SJSA1 (cell line): ENCODE measurements at regions not wholly inside any gene's neighbourhood (a gene's known extent, or its start where the extent isn't known, plus 50 kb on each side); places are given as distances from the start of the nearest gene placed in this dataset.

Source experiments
- DNase-seq, 2 experiments: peaks; one replicate each; pipeline ENCODE4 v3.0.0-alpha.2; 2015 to 2020; ENCODE audit warnings: low spot score in 2 of 2, low read depth in 1 of 2
- H3K27ac ChIP-seq: fragments of 250-450 bp; sonication (Bioruptor Pico); 2 replicates; pipeline ENCODE4 v1.5.1; 2020; ENCODE audit warnings: mild to moderate bottlenecking, moderate library complexity
- H3K27me3 ChIP-seq: fragments of 250-450 bp; sonication (Bioruptor Pico); replicated peaks from 2 replicates; pipeline ENCODE4 v1.5.1; 2020; ENCODE audit warnings: mild to moderate bottlenecking, moderate library complexity
- H3K36me3 ChIP-seq: fragments of 250-450 bp; sonication (Bioruptor Pico); 2 replicates; pipeline ENCODE4 v1.5.1; 2020; ENCODE audit warnings: mild to moderate bottlenecking
- H3K4me1 ChIP-seq: fragments of 250-450 bp; sonication (Bioruptor Pico); replicated peaks from 2 replicates; pipeline ENCODE4 v1.6.1; 2021; ENCODE audit warnings: mild to moderate bottlenecking
- H3K4me3 ChIP-seq: fragments of 250-450 bp; sonication (Bioruptor Pico); 2 replicates; pipeline ENCODE4 v1.5.1; 2020; ENCODE audit warnings: mild to moderate bottlenecking
- H3K9me3 ChIP-seq: fragments of 250-450 bp; sonication (Bioruptor Pico); replicated peaks from 2 replicates; pipeline ENCODE4 v1.5.1; 2020; ENCODE audit warnings: mild to moderate bottlenecking

GRCh38 chr10:21260066-21260465 lies 265.4 kb downstream of the SKIDA1 start:
- H3K4me1 ChIP-seq, result peaks cover under 1% of the 10 kb centered on the region
- H3K27ac ChIP-seq, result no peak overlapping the region
- no peaks in the 10 kb centered on the region for H3K27me3 ChIP-seq
- H3K4me3 ChIP-seq, result no peak overlapping the region
- H3K9me3 ChIP-seq, result no peaks in the 10 kb centered on the region
- no peaks in the 10 kb centered on the region for H3K36me3 ChIP-seq
- DNase-seq, result no peak

DNA sequence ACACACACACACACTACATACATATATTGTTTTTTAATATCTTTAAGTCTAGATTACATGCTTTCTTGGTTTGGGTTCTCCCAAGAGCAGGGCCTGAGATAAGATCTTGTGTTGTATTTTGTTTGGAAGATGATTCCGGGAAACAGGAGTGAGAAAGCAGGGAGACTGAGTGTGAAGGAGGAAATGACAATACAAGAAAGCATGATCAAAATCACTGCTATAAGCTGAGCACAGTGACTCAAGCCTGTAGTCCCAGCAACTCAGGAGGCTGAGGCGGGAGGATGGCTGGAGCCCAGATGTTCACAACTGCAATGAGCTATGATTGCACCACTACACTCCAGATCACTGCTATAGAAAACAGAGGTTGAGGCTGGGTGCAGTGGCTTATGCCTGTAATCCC lies 267.6 kb downstream of the SKIDA1 start:
- no peaks in the 10 kb centered on the region for H3K36me3 ChIP-seq
- H3K4me3 ChIP-seq, result no peak overlapping the region
- H3K9me3 ChIP-seq, result no peaks in the 10 kb centered on the region
- no peak for DNase-seq
- H3K27ac ChIP-seq, result no peak overlapping the region
- H3K4me1 ChIP-seq, result no peaks in the 10 kb centered on the region
- H3K27me3 ChIP-seq, result no peaks in the 10 kb centered on the region

DNA sequence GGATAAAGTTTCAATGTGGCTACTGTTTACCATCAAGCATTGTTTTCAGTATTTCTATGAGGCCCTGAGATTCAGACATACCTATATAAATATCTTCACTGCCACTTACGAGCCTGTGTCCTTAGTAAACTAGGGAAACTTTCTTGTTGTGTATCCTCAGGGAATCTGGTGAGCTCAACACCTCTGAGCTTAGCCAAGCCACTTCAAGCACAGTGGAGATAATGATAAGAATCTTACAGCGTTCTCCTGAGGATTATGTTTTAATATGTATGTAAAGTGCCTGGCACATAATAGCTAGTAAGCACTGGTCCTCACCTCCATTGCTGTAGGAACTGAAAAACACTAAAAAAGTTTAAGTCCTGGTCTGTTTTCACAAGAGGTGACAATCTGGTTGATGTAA lies 268.3 kb downstream of the SKIDA1 start:
- Histone ChIP-seq H3K27me3 (no peaks in the 10 kb centered on the region), H3K36me3 (no peaks in the 10 kb centered on the region), H3K4me1 (no peaks in the 10 kb centered on the region), H3K9me3 (no peaks in the 10 kb centered on the region), H3K4me3 (no peak overlapping the region), H3K27ac (no peak overlapping the region)
- DNase-seq, result no peak

DNA sequence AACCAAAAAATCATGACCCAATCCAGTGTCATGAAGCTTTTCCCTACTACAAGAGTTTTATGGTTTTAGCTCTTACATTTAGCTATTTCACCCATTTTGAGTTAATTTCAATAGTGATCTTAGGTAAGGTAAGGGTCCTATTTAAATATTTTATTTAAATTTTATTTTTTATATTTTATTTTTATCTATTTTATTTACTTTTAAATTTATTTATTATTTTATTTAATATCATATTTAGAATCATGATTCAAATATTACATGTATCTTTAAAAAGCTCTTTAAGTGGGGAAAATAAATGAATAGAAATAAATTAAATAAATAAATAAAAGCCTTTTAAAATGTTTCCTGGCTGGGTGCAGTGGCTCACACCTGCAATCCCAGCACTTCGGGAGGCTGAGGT lies 276.0 kb downstream of the SKIDA1 start:
- H3K4me3 ChIP-seq, result no peak overlapping the region
- no peaks in the 10 kb centered on the region for H3K4me1 ChIP-seq
- no peaks in the 10 kb centered on the region for H3K27me3 ChIP-seq
- no peaks in the 10 kb centered on the region for H3K36me3 ChIP-seq
- no peak overlapping the region for H3K27ac ChIP-seq
- no peak for DNase-seq
- no peaks in the 10 kb centered on the region for H3K9me3 ChIP-seq

DNA sequence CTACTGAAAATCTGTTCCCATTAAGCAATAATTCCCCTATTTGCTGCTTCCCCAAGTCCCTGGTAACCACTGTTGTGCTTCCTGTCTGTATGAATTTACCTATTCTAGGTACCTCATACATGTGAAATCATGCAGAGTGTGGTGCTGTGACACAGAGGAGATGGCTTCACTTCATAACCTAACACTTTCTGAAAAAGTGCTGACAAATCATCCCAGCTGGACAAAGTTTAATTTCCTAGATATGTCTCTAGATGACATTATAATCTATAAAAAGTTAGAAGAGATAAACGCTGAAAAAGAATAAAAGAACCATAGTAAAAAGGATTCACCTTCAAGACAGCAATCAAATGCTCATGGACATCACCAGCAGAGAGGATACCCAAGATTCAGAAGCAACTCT lies 277.9 kb downstream of the SKIDA1 start:
- H3K27me3 ChIP-seq, result no peaks in the 10 kb centered on the region
- H3K36me3 ChIP-seq, result no peaks in the 10 kb centered on the region
- DNase-seq, result no peak
- no peaks in the 10 kb centered on the region for H3K4me1 ChIP-seq
- no peak overlapping the region for H3K4me3 ChIP-seq
- no peak overlapping the region for H3K27ac ChIP-seq
- no peaks in the 10 kb centered on the region for H3K9me3 ChIP-seq

DNA sequence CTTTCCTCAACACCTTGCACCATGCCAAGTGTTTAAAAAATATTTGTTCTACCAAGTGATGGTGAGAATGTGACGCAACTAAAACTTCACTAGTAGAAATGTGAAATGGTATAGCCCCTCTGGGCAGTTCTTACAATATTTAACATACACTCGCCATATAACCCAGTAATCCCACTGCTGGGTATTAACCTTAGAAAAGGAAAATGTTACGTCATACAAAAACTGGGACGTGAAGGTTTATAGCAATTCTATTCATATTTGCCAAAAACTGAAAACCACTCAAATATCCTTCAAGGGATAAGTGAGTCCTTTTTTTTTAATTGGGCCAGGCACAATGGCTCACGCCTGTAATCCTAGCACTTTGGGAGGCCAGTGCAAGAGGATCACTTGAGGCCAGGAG lies 279.3 kb downstream of the SKIDA1 start:
- no peaks in the 10 kb centered on the region for H3K27me3 ChIP-seq
- H3K4me1 ChIP-seq, result no peaks in the 10 kb centered on the region
- H3K36me3 ChIP-seq, result no peaks in the 10 kb centered on the region
- no peaks in the 10 kb centered on the region for H3K9me3 ChIP-seq
- DNase-seq, result no peak
- H3K27ac ChIP-seq, result no peak overlapping the region
- H3K4me3 ChIP-seq, result no peak overlapping the region

DNA sequence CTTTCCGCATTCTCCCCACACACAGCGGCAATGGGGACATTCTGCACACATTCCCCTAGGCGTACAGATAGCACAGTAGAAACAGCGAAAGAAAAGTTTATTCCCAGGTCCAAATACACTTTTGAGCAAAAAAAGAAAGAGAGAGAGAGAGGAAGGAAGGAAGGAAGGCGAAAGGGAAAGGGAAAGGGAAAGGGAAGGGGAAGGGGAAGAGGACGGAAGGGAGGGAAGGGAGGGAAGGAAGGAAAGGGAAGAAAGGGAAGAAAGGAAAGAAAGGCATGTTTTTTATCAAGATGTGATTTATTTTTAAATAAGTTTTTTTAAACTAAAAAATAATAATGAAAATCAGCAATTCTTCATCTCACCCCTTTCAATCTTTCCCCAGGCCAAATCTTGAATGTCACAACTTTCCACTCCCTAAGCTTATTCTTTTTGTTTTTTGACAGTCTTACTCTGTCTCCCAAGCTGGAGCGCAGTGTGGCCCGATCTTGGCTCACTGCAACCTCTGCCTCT lies 281.7 kb downstream of the SKIDA1 start:
- no peaks in the 10 kb centered on the region for H3K9me3 ChIP-seq

GRCh38 chr10:21242915-21243314 lies 282.6 kb downstream of the SKIDA1 start:
- Histone ChIP-seq H3K4me1 (no peaks in the 10 kb centered on the region), H3K4me3 (no peak overlapping the region), H3K9me3 (no peaks in the 10 kb centered on the region), H3K36me3 (no peaks in the 10 kb centered on the region), H3K27me3 (no peaks in the 10 kb centered on the region; the same call in 1 of the 2 replicates), H3K27ac (no peak overlapping the region)
- DNase-seq, result no peak

More for the DNA sequence above, 281.7 kb downstream of the SKIDA1 start:
- Histone ChIP-seq H3K27ac (no peak overlapping the region), H3K36me3 (no peaks in the 10 kb centered on the region), H3K4me1 (no peaks in the 10 kb centered on the region), H3K4me3 (no peak overlapping the region), H3K27me3 (no peaks in the 10 kb centered on the region; the same call in 1 of the 2 replicates)
- DNase-seq, result no peak

- DNase-seq, result no peak
- Histone ChIP-seq H3K27ac (no peak overlapping the region), H3K4me3 (no peak overlapping the region), H3K9me3 (no peaks in the 10 kb centered on the region), H3K4me1 (no peaks in the 10 kb centered on the region), H3K36me3 (no peaks in the 10 kb centered on the region), H3K27me3 (no peaks in the 10 kb centered on the region; the same call in 1 of the 2 replicates)
These were observed 286.8 kb downstream of the SKIDA1 start for GRCh38 chr10:21238717-21239116.

DNA sequence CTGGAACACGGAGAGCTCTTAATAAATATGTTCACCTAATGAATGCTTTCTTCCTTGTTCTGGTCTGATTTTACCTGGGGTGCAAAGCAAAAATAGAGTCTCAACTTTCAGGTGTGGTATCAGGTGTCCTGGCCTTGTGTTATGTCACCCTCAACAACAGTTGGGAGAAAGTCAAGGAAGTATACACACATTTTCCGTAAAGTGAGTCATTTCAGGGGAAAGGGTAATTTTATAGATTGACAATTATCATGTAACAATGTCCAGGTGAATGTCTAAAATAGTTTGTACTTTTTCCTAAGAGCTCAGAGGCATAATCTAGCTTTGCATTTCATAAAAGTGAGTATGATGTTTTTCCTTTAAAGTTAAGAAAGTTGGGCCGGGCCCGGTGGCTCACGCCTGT lies 287.4 kb downstream of the SKIDA1 start:
- Histone ChIP-seq H3K36me3 (no peaks in the 10 kb centered on the region), H3K4me3 (no peak overlapping the region), H3K27me3 (no peaks in the 10 kb centered on the region; the same call in 1 of the 2 replicates), H3K9me3 (no peaks in the 10 kb centered on the region), H3K27ac (no peak overlapping the region), H3K4me1 (no peaks in the 10 kb centered on the region)
- DNase-seq, result no peak

- H3K9me3 ChIP-seq, result peaks cover 5% of the 10 kb centered on the region; the same call in 1 of the 2 replicates
- H3K4me1 ChIP-seq, result no peaks in the 10 kb centered on the region
- H3K27me3 ChIP-seq, result no peaks in the 10 kb centered on the region
- DNase-seq, result peak in 1 of 2 experiments; percentile 18
- no peak overlapping the region for H3K27ac ChIP-seq
- H3K4me3 ChIP-seq, result no peak overlapping the region
- no peaks in the 10 kb centered on the region for H3K36me3 ChIP-seq
These were observed 290.7 kb downstream of the SKIDA1 start for GRCh38 chr10:21234761-21235160.

DNA sequence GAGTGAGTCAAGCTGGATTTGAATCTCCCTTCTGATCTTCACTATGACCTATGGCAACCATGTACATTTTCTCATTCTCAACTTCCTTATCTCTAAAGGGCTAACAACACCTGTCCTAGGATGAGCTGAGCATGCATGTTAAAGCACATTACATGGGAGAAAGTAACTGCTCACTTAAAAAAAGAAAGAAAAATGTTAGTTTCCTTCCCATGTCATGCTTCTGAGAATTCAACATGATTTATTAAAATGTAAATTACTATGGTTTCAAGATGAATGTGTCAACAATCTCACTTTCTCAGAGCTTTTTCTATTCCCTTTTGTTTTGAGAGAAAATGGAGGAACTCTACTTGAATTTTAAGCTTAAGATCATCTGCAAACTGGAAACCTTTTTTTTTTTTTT lies 295.3 kb downstream of the SKIDA1 start:
- DNase-seq, result no peak
- Histone ChIP-seq H3K9me3 (peaks cover 5% of the 10 kb centered on the region; the same call in 1 of the 2 replicates), H3K4me1 (no peaks in the 10 kb centered on the region), H3K27me3 (no peaks in the 10 kb centered on the region), H3K4me3 (no peak overlapping the region), H3K36me3 (no peaks in the 10 kb centered on the region), H3K27ac (no peak overlapping the region)

- no peaks in the 10 kb centered on the region for H3K27me3 ChIP-seq
- no peaks in the 10 kb centered on the region for H3K36me3 ChIP-seq
- H3K27ac ChIP-seq, result no peak overlapping the region
- no peaks in the 10 kb centered on the region for H3K9me3 ChIP-seq
- no peak overlapping the region for H3K4me3 ChIP-seq
- H3K4me1 ChIP-seq, result no peaks in the 10 kb centered on the region
- DNase-seq, result no peak
These were observed 307.6 kb downstream of the SKIDA1 start for GRCh38 chr10:21217748-21218367.

- no peak for DNase-seq
- H3K4me1 ChIP-seq, result no peaks in the 10 kb centered on the region
These were observed 308.4 kb downstream of the SKIDA1 start for GRCh38 chr10:21217107-21217506.

DNA sequence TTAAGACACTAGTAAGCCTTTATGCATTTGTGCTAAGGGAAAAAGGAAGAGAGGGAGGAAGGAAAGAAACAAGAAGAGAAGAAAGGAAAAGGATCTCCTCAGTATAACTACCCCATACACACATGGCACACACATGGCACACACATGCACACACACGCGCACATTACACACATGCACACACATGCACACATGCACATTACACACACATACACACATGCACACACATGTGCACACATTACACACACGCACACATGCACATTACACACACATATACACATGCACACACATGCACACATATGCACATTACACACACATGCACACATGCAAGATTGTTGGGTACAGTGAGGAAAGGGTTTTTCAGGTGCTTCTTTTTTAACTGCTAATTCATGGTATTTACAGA lies 311.2 kb downstream of the SKIDA1 start:
- no peak for DNase-seq
- Histone ChIP-seq H3K9me3 (no peaks in the 10 kb centered on the region), H3K27me3 (no peaks in the 10 kb centered on the region)

More at GRCh38 chr10:21217107-21217506, 308.4 kb downstream of the SKIDA1 start:
- Histone ChIP-seq H3K4me3 (no peak overlapping the region), H3K36me3 (no peaks in the 10 kb centered on the region), H3K27ac (no peak overlapping the region), H3K27me3 (no peaks in the 10 kb centered on the region), H3K9me3 (no peaks in the 10 kb centered on the region)

More for the DNA sequence above, 311.2 kb downstream of the SKIDA1 start:
- H3K36me3 ChIP-seq, result no peaks in the 10 kb centered on the region
- no peaks in the 10 kb centered on the region for H3K4me1 ChIP-seq
- no peak overlapping the region for H3K27ac ChIP-seq
- H3K4me3 ChIP-seq, result no peak overlapping the region
